ENCODE measurements at regions not wholly inside any gene's neighbourhood (a gene's known extent, or its start where the extent isn't known, plus 50 kb on each side); places are given as distances from the start of the nearest gene placed in this dataset.

- TF ChIP-seq CTCF (IDR thresholded peaks at IDR 0.05) (no peak), POLR2A (IDR thresholded peaks at IDR 0.05) (no peak)
Measured at GRCh38 chr4:74642006-74642405, 152.3 kb downstream of the BTC start.
